Posterior vena cava (tissue), 2 donors: ENCODE measurements at regions not wholly inside any gene's neighbourhood (a gene's known extent, or its start where the extent isn't known, plus 50 kb on each side); places are given as distances from the start of the nearest gene placed in this dataset.

Source experiments
- DNase-seq: peaks from one replicate; pipeline ENCODE4 v3.0.0-alpha.2; 2020; ENCODE audit warnings: low spot score
- intact Hi-C, 2 donors: fragments of 100-400 bp; cut with DNase I; formaldehyde crosslinking; loops; one replicate each; pipeline versions ENCODE4 v1.14.1 to v1.14.2; 2022 to 2023
- donor health status: DM: yes; HTN: yes; CAD: no.
- donor health status: DM: yes; HTN: yes; CAD: no.

GRCh38 chr7:68434857-68435256 lies 1163.4 kb upstream of the AUTS2 start:
- DNase-seq = no peak
- intact Hi-C loops = no loop called here

- DNase-seq = no peak
- intact Hi-C loops = no loop called here
These were observed 1160.3 kb upstream of the AUTS2 start for GRCh38 chr7:68438016-68438415.

GRCh38 chr7:68438811-68439210 lies 1159.5 kb upstream of the AUTS2 start:
- intact Hi-C loops = no loop called here
- DNase-seq = no peak

GRCh38 chr7:68439897-68440296 lies 1158.4 kb upstream of the AUTS2 start:
- intact Hi-C loops = no loop called here
- no peak for DNase-seq

GRCh38 chr7:68440866-68441265 lies 1157.4 kb upstream of the AUTS2 start:
- intact Hi-C loops = no loop called here
- DNase-seq = no peak

GRCh38 chr7:68441645-68442044 lies 1156.6 kb upstream of the AUTS2 start:
- intact Hi-C loops = no loop called here
- no peak for DNase-seq

- DNase-seq = no peak
- intact Hi-C loops = no loop called here
These were observed 1155.2 kb upstream of the AUTS2 start for GRCh38 chr7:68442931-68443631.

GRCh38 chr7:68444042-68444441 lies 1154.2 kb upstream of the AUTS2 start:
- DNase-seq = no peak
- intact Hi-C loops = no loop called here

GRCh38 chr7:68444956-68445355 lies 1153.3 kb upstream of the AUTS2 start:
- no peak for DNase-seq
- intact Hi-C loops = no loop called here

GRCh38 chr7:68446183-68446582 lies 1152.1 kb upstream of the AUTS2 start:
- intact Hi-C loops = no loop called here
- DNase-seq = no peak

GRCh38 chr7:68449099-68449498 lies 1149.2 kb upstream of the AUTS2 start:
- intact Hi-C loops = no loop called here

GRCh38 chr7:68449816-68450215 lies 1148.5 kb upstream of the AUTS2 start:
- no peak for DNase-seq
- intact Hi-C loops = no loop called here

More at GRCh38 chr7:68449099-68449498, 1149.2 kb upstream of the AUTS2 start:
- no peak for DNase-seq

- DNase-seq = no peak
- intact Hi-C loops = no loop called here
These were observed 1143.3 kb upstream of the AUTS2 start for GRCh38 chr7:68454931-68455330.

- DNase-seq = no peak
These were observed 1141.8 kb upstream of the AUTS2 start for GRCh38 chr7:68456469-68456868.

GRCh38 chr7:68457481-68457880 lies 1140.8 kb upstream of the AUTS2 start:
- intact Hi-C loops = no loop called here
- no peak for DNase-seq

More at GRCh38 chr7:68456469-68456868, 1141.8 kb upstream of the AUTS2 start:
- intact Hi-C loops = no loop called here

- no peak for DNase-seq
- intact Hi-C loops = no loop called here
These were observed 1140.0 kb upstream of the AUTS2 start for GRCh38 chr7:68458010-68458908.

GRCh38 chr7:68461430-68461829 lies 1136.8 kb upstream of the AUTS2 start:
- intact Hi-C loops = no loop called here
- DNase-seq = no peak

- intact Hi-C loops = no loop called here
- DNase-seq = no peak
These were observed 1127.3 kb upstream of the AUTS2 start for GRCh38 chr7:68470836-68471435.

GRCh38 chr7:68472688-68473087 lies 1125.6 kb upstream of the AUTS2 start:
- intact Hi-C loops = no loop called here
- no peak for DNase-seq

- no peak for DNase-seq
- intact Hi-C loops = no loop called here
These were observed 1123.5 kb upstream of the AUTS2 start for GRCh38 chr7:68474661-68475216.
